Uterus (tissue), 3 donors: ENCODE measurements at regions not wholly inside any gene's neighbourhood (a gene's known extent, or its start where the extent isn't known, plus 50 kb on each side); places are given as distances from the start of the nearest gene placed in this dataset.

Source experiments
- DNase-seq, 2 donors: peaks; one replicate each; pipeline ENCODE4 v3.0.0-alpha.2; 2019 to 2020
- H3K27ac ChIP-seq, 2 donors: fragments of 200-600 bp; sonication (generic); 1 replicate in 1 of 2; 2 replicates in 1 of 2; pipeline ENCODE4 v1.5.1; 2016 to 2018
- H3K27me3 ChIP-seq, 2 donors: fragments of 200-600 bp; sonication (generic); one replicate each; pipeline ENCODE4 v1.5.1; 2018 to 2019; ENCODE audit warnings: control low read depth in 1 of 2
- H3K36me3 ChIP-seq, 2 donors: fragments of 200-600 bp; sonication (generic); one replicate each; pipeline ENCODE4 v1.5.1; 2019; ENCODE audit warnings: control low read depth in 1 of 2
- H3K4me1 ChIP-seq, 2 donors: fragments of 200-600 bp; sonication (generic); one replicate each; pipeline ENCODE4 v1.5.1; 2018 to 2019; ENCODE audit warnings: control low read depth in 1 of 2
- H3K4me3 ChIP-seq, 2 donors: fragments of 200-600 bp; sonication (generic); 1 replicate in 1 of 2; 2 replicates in 1 of 2; pipeline ENCODE4 v1.5.1; 2018 to 2019; ENCODE audit warnings: mild to moderate bottlenecking in 1 of 2
- H3K9me3 ChIP-seq, 2 donors: fragments of 200-600 bp; sonication (generic); one replicate each; pipeline ENCODE4 v1.5.1; 2019; ENCODE audit warnings: control low read depth in 1 of 2
- CTCF ChIP-seq, 4 experiments: fragments of 200-600 bp in 2 of 4; fragments of 450-650 bp in 2 of 4; sonication (generic) in 2 of 4; IDR thresholded peaks; one replicate each; pipeline ENCODE4 v1.5.1; 2016 to 2019; ENCODE audit warnings: antibody characterized with exemption in 4 of 4, mild to moderate bottlenecking in 2 of 4, moderate library complexity in 1 of 4
- POLR2A ChIP-seq, 2 donors: fragments of 450-650 bp; IDR thresholded peaks; one replicate each; pipeline ENCODE4 v1.6.1; 2016; ENCODE audit warnings: antibody characterized with exemption in 2 of 2, mild to moderate bottlenecking in 1 of 2, moderate library complexity in 1 of 2
- intact Hi-C: fragments of 100-400 bp; cut with DNase I; formaldehyde crosslinking; loops from one replicate; pipeline ENCODE4 v1.15.1; 2023; ENCODE audit warnings: low total_unique reads
- donor health status: DM: yes; HTN: yes; CAD: no.

- Histone ChIP-seq H3K4me1 (no peaks in the 10 kb centered on the region), H3K4me3 (no peak overlapping the region), H3K36me3 (no peaks in the 10 kb centered on the region), H3K27me3 (no peaks in the 10 kb centered on the region), H3K27ac (no peak overlapping the region), H3K9me3 (no peaks in the 10 kb centered on the region)
- intact Hi-C loops: no loop called here
- no peak for DNase-seq
- TF ChIP-seq CTCF (IDR thresholded peaks at IDR 0.05) (no peak), POLR2A (IDR thresholded peaks at IDR 0.05) (no peak)
These were observed 467.4 kb upstream of the ID4 start for GRCh38 chr6:19369785-19370184.

- intact Hi-C loops: no loop called here
- Histone ChIP-seq H3K9me3 (no peaks in the 10 kb centered on the region), H3K27ac (no peak overlapping the region), H3K27me3 (no peaks in the 10 kb centered on the region), H3K36me3 (no peaks in the 10 kb centered on the region), H3K4me3 (no peak overlapping the region), H3K4me1 (no peaks in the 10 kb centered on the region)
- TF ChIP-seq CTCF (IDR thresholded peaks at IDR 0.05): no peak
- no peak for TF ChIP-seq POLR2A (IDR thresholded peaks at IDR 0.05)
- no peak for DNase-seq
These were observed 466.3 kb upstream of the ID4 start for GRCh38 chr6:19370831-19371230.

- DNase-seq: no peak
- Histone ChIP-seq H3K36me3 (no peaks in the 10 kb centered on the region), H3K9me3 (no peaks in the 10 kb centered on the region), H3K4me1 (no peaks in the 10 kb centered on the region), H3K27ac (no peak overlapping the region), H3K27me3 (no peaks in the 10 kb centered on the region), H3K4me3 (no peak overlapping the region)
- intact Hi-C loops: no loop called here
- TF ChIP-seq POLR2A (IDR thresholded peaks at IDR 0.05) (no peak), CTCF (IDR thresholded peaks at IDR 0.05) (no peak)
These were observed 461.6 kb upstream of the ID4 start for GRCh38 chr6:19375613-19376012.

- intact Hi-C loops: no loop called here
- H3K27ac ChIP-seq: no peak overlapping the region
- no peaks in the 10 kb centered on the region for H3K9me3 ChIP-seq
- H3K36me3 ChIP-seq: no peaks in the 10 kb centered on the region
- DNase-seq: no peak
- H3K4me3 ChIP-seq: no peak overlapping the region
- no peaks in the 10 kb centered on the region for H3K4me1 ChIP-seq
- no peak for TF ChIP-seq CTCF (IDR thresholded peaks at IDR 0.05)
- TF ChIP-seq POLR2A (IDR thresholded peaks at IDR 0.05): no peak
- no peaks in the 10 kb centered on the region for H3K27me3 ChIP-seq
These were observed 459.4 kb upstream of the ID4 start for GRCh38 chr6:19377722-19378121.

GRCh38 chr6:19380293-19380692 is 456.9 kb upstream of the ID4 start:
- H3K4me1 ChIP-seq: no peaks in the 10 kb centered on the region
- H3K4me3 ChIP-seq: no peak overlapping the region
- no peaks in the 10 kb centered on the region for H3K36me3 ChIP-seq
- H3K9me3 ChIP-seq: no peaks in the 10 kb centered on the region
- TF ChIP-seq POLR2A (IDR thresholded peaks at IDR 0.05): no peak
- TF ChIP-seq CTCF (IDR thresholded peaks at IDR 0.05): no peak
- no peak overlapping the region for H3K27ac ChIP-seq
- no peak for DNase-seq
- intact Hi-C loops: no loop called here
- no peaks in the 10 kb centered on the region for H3K27me3 ChIP-seq
